Testis (tissue), 2 donors: ENCODE measurements at regions not wholly inside any gene's neighbourhood (a gene's known extent, or its start where the extent isn't known, plus 50 kb on each side); places are given as distances from the start of the nearest gene placed in this dataset.

ENCODE experiments used
- DNase-seq: peaks from one replicate; pipeline ENCODE4 v3.0.0-alpha.2; 2019
- H3K27ac ChIP-seq, 2 donors: fragments of 200-600 bp; sonication (generic); one replicate each; pipeline ENCODE4 v1.5.1; 2019
- H3K27me3 ChIP-seq: fragments of 200-600 bp; sonication (generic); one replicate; pipeline ENCODE4 v1.5.1; 2019
- H3K36me3 ChIP-seq: fragments of 200-600 bp; sonication (generic); one replicate; pipeline ENCODE4 v1.5.1; 2017; ENCODE audit warnings: low read depth; ENCODE audit errors: missing control alignments
- H3K4me1 ChIP-seq: fragments of 200-600 bp; sonication (generic); one replicate; pipeline ENCODE4 v1.5.1; 2019
- H3K4me3 ChIP-seq, 2 donors: fragments of 200-600 bp; sonication (generic); one replicate each; pipeline ENCODE4 v1.5.1; 2017 to 2019
- H3K9me3 ChIP-seq: fragments of 200-600 bp; sonication (generic); one replicate; pipeline ENCODE4 v1.5.1; 2017
- CTCF ChIP-seq, 3 experiments: fragments of 450-650 bp in 2 of 3; fragments of 200-600 bp in 1 of 3; sonication (generic) in 1 of 3; IDR thresholded peaks; one replicate each; pipeline ENCODE4 v1.5.1; 2016 to 2019; ENCODE audit warnings: antibody characterized with exemption in 3 of 3, mild to moderate bottlenecking in 2 of 3, moderate library complexity in 1 of 3
- POLR2A ChIP-seq: fragments of 450-650 bp; IDR thresholded peaks from one replicate; pipeline ENCODE4 v1.6.1; 2017; ENCODE audit warnings: antibody characterized with exemption, mild to moderate bottlenecking, moderate library complexity
- WGBS, 2 donors: methylation state at CpG; one replicate each; pipeline ENCODE4 v1.1.5; 2018; 5-methylcytosine and 5-hydroxymethylcytosine counted together
- intact Hi-C: fragments of 100-400 bp; cut with DNase I; formaldehyde crosslinking; loops from one replicate; pipeline ENCODE4 v1.15.1; 2023; ENCODE audit warnings: low total_unique reads

GRCh38 chr2:64757126-64757525 lies 103.4 kb upstream of the SERTAD2 start:
- Histone ChIP-seq H3K4me1 (peaks cover 5% of the 10 kb centered on the region), H3K27ac (no peak overlapping the region), H3K36me3 (no peaks in the 10 kb centered on the region), H3K4me3 (no peak overlapping the region), H3K27me3 (no peaks in the 10 kb centered on the region), H3K9me3 (no peaks in the 10 kb centered on the region)
- whole genome bisulfite sequencing, 2 donors, result 71 to 93% methylated on average over 2 of the region's 2 CpGs
- no peak for DNase-seq
- intact Hi-C loops, result no loop called here
- TF ChIP-seq CTCF (IDR thresholded peaks at IDR 0.05) (no peak), POLR2A (no peak)

GRCh38 chr2:64760128-64760527 lies 106.4 kb upstream of the SERTAD2 start:
- no peak overlapping the region for H3K4me3 ChIP-seq
- H3K9me3 ChIP-seq, result no peaks in the 10 kb centered on the region
- H3K4me1 ChIP-seq, result no peaks in the 10 kb centered on the region
- WGBS, 2 donors, result 92 to 98% methylated on average over 5 of the region's 5 CpGs
- no peak for DNase-seq
- no peak for TF ChIP-seq CTCF (IDR thresholded peaks at IDR 0.05)
- no peak for TF ChIP-seq POLR2A
- no peak overlapping the region for H3K27ac ChIP-seq
- no peaks in the 10 kb centered on the region for H3K36me3 ChIP-seq
- no peaks in the 10 kb centered on the region for H3K27me3 ChIP-seq
- intact Hi-C loops, result loop anchor here (10.0 kb wide), 1 partner anchor 105 kb away; no protein-coding TSS in a partner anchor

GRCh38 chr2:64762301-64762997 lies 108.7 kb upstream of the SERTAD2 start:
- Histone ChIP-seq H3K36me3 (no peaks in the 10 kb centered on the region), H3K27ac (no peak overlapping the region), H3K4me1 (no peaks in the 10 kb centered on the region), H3K4me3 (no peak overlapping the region), H3K9me3 (no peaks in the 10 kb centered on the region), H3K27me3 (no peaks in the 10 kb centered on the region)
- intact Hi-C loops, result loop anchor here (10.0 kb wide), 1 partner anchor 102 kb away; no protein-coding TSS in a partner anchor
- no peak for DNase-seq
- WGBS, 2 donors, result 76 to 84% methylated on average over 4 of the region's 4 CpGs
- TF ChIP-seq POLR2A (no peak), CTCF (IDR thresholded peaks at IDR 0.05) (no peak)

- WGBS, 2 donors, result 68 to 86% methylated on average over 1 of the region's 1 CpG
- intact Hi-C loops, result loop anchor here (10.0 kb wide), 1 partner anchor 102 kb away; no protein-coding TSS in a partner anchor
Observed at GRCh38 chr2:64763126-64763525, 109.4 kb upstream of the SERTAD2 start.

More at GRCh38 chr2:64763126-64763525, 109.4 kb upstream of the SERTAD2 start:
- no peaks in the 10 kb centered on the region for H3K9me3 ChIP-seq
- H3K4me3 ChIP-seq, result no peak overlapping the region
- no peak overlapping the region for H3K27ac ChIP-seq
- H3K4me1 ChIP-seq, result no peaks in the 10 kb centered on the region
- DNase-seq, result no peak
- H3K36me3 ChIP-seq, result no peaks in the 10 kb centered on the region
- TF ChIP-seq CTCF (IDR thresholded peaks at IDR 0.05), result no peak
- no peak for TF ChIP-seq POLR2A
- H3K27me3 ChIP-seq, result no peaks in the 10 kb centered on the region
